ENCODE measurements at regions not wholly inside any gene's neighbourhood (a gene's known extent, or its start where the extent isn't known, plus 50 kb on each side); places are given as distances from the start of the nearest gene placed in this dataset.

DNA sequence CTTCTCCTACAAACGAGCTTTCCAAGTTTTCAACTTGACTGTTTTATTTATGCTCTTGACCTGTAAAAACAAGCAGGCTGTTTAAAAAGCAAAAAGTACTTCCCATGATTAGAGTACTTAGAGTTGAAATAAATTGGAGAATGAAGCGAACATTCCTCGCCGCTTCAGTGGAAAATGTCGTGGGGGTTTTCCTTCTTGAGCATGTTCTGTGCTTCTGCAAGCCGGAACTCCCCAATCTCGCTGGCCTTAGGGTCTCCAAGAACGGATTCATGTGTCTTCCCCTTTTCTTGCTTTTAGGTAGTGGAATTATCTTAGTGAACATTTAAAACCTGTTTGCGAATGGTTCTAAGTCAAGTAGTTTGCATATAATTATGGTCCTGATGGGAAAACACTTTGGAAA lies 103.6 kb upstream of the ZNF536 start:
- no peak for DNase-seq (ENCODE audit: low read depth, low spot score)
- no TSS peak for BruUV-seq (replicated peaks)

DNA sequence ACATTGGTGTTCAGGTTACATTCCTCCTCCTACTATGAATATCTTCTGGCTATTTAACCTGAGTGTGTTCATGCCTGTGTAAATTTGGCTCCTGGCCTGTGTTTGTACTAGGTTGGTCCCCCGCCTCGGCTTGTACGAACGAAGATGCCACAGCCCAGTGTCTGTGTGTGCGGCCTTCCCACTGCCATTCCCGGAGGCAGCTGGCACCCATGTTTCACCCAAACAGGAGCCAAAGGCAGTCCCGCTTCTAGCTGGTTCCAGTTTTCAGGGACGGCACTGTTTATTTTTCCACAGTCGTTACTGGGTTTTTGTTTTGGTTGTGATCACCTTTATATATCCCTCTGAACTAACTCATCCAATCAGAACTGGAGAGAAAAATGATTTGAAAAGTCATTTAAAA lies 102.5 kb upstream of the ZNF536 start:
- DNase-seq (ENCODE audit: low read depth, low spot score): no peak
- intact Hi-C loops (cut with micrococcal nuclease): no loop called here
- H3K9me2 ChIP-seq (ENCODE audit: insufficient read depth): no peaks in the 10 kb centered on the region
- no peaks in the 10 kb centered on the region for H3K4me1 ChIP-seq (ENCODE audit: control insufficient read depth in 1 of 2, insufficient read depth in 2 of 2, low read length in 2 of 2)
- no peak overlapping the region for H3K9ac ChIP-seq (ENCODE audit: low read length)
- RAD21 ChIA-PET (ENCODE audit: low non-redundant PET in 1 of 2, low total read pairs in 2 of 2, uncharacterized antibody in 2 of 2, unreplicated experiment in 2 of 2): no interaction called here
- POLR2A ChIA-PET: no interaction called here
- no peaks in the 10 kb centered on the region for H3K9me3 ChIP-seq (ENCODE audit: control insufficient read depth in 1 of 2, insufficient read depth in 1 of 2, low read depth in 1 of 2, low read length in 2 of 2)
- H3K27me3 ChIP-seq (ENCODE audit: insufficient read depth, low read length): peaks cover 50% of the 10 kb centered on the region
- no TSS peak for BruUV-seq (replicated peaks)
- no peaks in the 10 kb centered on the region for H4K20me1 ChIP-seq (ENCODE audit: insufficient read depth)
- H3K4me2 ChIP-seq (ENCODE audit: low read length): no peak overlapping the region
- H2AFZ ChIP-seq (ENCODE audit: low read depth, low read length, poor library complexity, severe bottlenecking): no peak overlapping the region
- H3K79me2 ChIP-seq (ENCODE audit: insufficient read depth, low read length): no peaks in the 10 kb centered on the region
- TF ChIP-seq SP1 (IDR thresholded peaks at IDR 0.05; ENCODE audit: low read depth): no peak
- TF ChIP-seq FOSL1 (IDR thresholded peaks at IDR 0.05; ENCODE audit: low read depth): no peak
- no peak for TF ChIP-seq EZH2phosphoT487 (IDR thresholded peaks at IDR 0.05; ENCODE audit: borderline replicate concordance)
- TF ChIP-seq, protein P1, sequence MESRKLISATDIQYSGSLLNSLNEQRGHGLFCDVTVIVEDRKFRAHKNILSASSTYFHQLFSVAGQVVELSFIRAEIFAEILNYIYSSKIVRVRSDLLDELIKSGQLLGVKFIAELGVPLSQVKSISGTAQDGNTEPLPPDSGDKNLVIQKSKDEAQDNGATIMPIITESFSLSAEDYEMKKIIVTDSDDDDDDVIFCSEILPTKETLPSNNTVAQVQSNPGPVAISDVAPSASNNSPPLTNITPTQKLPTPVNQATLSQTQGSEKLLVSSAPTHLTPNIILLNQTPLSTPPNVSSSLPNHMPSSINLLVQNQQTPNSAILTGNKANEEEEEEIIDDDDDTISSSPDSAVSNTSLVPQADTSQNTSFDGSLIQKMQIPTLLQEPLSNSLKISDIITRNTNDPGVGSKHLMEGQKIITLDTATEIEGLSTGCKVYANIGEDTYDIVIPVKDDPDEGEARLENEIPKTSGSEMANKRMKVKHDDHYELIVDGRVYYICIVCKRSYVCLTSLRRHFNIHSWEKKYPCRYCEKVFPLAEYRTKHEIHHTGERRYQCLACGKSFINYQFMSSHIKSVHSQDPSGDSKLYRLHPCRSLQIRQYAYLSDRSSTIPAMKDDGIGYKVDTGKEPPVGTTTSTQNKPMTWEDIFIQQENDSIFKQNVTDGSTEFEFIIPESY (IDR thresholded peaks at IDR 0.05; ENCODE audit: extremely low read depth, insufficient replicate concordance, low read length): no peak
- CTCF ChIA-PET: no interaction called here
- H3K27ac ChIP-seq (ENCODE audit: low read depth, low read length): no peak overlapping the region
- no peaks in the 10 kb centered on the region for H3K36me3 ChIP-seq (ENCODE audit: control insufficient read depth in 1 of 2, insufficient read depth in 2 of 2, low read length in 2 of 2)
- no peak for ATAC-seq
- no peak overlapping the region for H3K4me3 ChIP-seq (replicated peaks in 1 of 2; ENCODE audit: low read depth in 1 of 2, low read length in 2 of 2)

More for the DNA sequence above, 103.6 kb upstream of the ZNF536 start:
- RAD21 ChIA-PET (ENCODE audit: low non-redundant PET in 1 of 2, low total read pairs in 2 of 2, uncharacterized antibody in 2 of 2, unreplicated experiment in 2 of 2): no interaction called here
- TF ChIP-seq CBX3 (IDR thresholded peaks at IDR 0.05; ENCODE audit: low read depth): no peak
- no peak for TF ChIP-seq EZH2phosphoT487 (IDR thresholded peaks at IDR 0.05; ENCODE audit: borderline replicate concordance)
- TF ChIP-seq EZH2 (IDR thresholded peaks at IDR 0.05): no peak
- TF ChIP-seq, protein P2, sequence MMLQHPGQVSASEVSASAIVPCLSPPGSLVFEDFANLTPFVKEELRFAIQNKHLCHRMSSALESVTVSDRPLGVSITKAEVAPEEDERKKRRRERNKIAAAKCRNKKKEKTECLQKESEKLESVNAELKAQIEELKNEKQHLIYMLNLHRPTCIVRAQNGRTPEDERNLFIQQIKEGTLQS (IDR thresholded peaks at IDR 0.05): no peak
- no peak for TF ChIP-seq YY1 (IDR thresholded peaks at IDR 0.05; ENCODE audit: extremely low read depth, insufficient replicate concordance, low read depth, low read length)
- TF ChIP-seq, protein P3, sequence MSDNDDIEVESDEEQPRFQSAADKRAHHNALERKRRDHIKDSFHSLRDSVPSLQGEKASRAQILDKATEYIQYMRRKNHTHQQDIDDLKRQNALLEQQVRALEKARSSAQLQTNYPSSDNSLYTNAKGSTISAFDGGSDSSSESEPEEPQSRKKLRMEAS (IDR thresholded peaks at IDR 0.05): no peak
- no peak for TF ChIP-seq POLR2AphosphoS5 (IDR thresholded peaks at IDR 0.05; ENCODE audit: low read depth, low read length)
- TF ChIP-seq CEBPB (IDR thresholded peaks at IDR 0.05; ENCODE audit: low read depth): no peak
- TF ChIP-seq, protein P1 (IDR thresholded peaks at IDR 0.05; ENCODE audit: extremely low read depth, insufficient replicate concordance, low read length): no peak
- Histone ChIP-seq H2AFZ (ENCODE audit: low read depth, low read length, poor library complexity, severe bottlenecking) (no peak overlapping the region), H3K27ac (ENCODE audit: low read depth, low read length) (no peak overlapping the region), H3K9me3 (ENCODE audit: control insufficient read depth in 1 of 2, insufficient read depth in 1 of 2, low read depth in 1 of 2, low read length in 2 of 2) (no peaks in the 10 kb centered on the region), H3K36me3 (ENCODE audit: control insufficient read depth in 1 of 2, insufficient read depth in 2 of 2, low read length in 2 of 2) (no peaks in the 10 kb centered on the region), H3K4me3 (replicated peaks in 1 of 2; ENCODE audit: low read depth in 1 of 2, low read length in 2 of 2) (no peak overlapping the region), H3K4me1 (ENCODE audit: control insufficient read depth in 1 of 2, insufficient read depth in 2 of 2, low read length in 2 of 2) (no peaks in the 10 kb centered on the region), H3K9ac (ENCODE audit: low read length) (no peak overlapping the region), H3K9me2 (ENCODE audit: insufficient read depth) (no peaks in the 10 kb centered on the region), H3K27me3 (ENCODE audit: insufficient read depth, low read length) (peaks cover 54% of the 10 kb centered on the region), H4K20me1 (ENCODE audit: insufficient read depth) (no peaks in the 10 kb centered on the region), H3K4me2 (ENCODE audit: low read length) (no peak overlapping the region), H3K79me2 (ENCODE audit: insufficient read depth, low read length) (no peaks in the 10 kb centered on the region)
- POLR2A ChIA-PET: no interaction called here
- intact Hi-C loops (cut with micrococcal nuclease): no loop called here
- no peak for ATAC-seq
- CTCF ChIA-PET: no interaction called here
